Panc1 (cell line): ENCODE measurements at regions not wholly inside any gene's neighbourhood (a gene's known extent, or its start where the extent isn't known, plus 50 kb on each side); places are given as distances from the start of the nearest gene placed in this dataset.

Source experiments
- ATAC-seq: fragments of 200-7000 bp; cut with Tn5 transposase; 2 replicates; pipeline ENCODE4 v1.9.1; 2020; ENCODE audit warnings: mild to moderate bottlenecking, moderate library complexity
- BruUV-seq: library from RNA; stranded (reverse); fragments of 400-500 nt; replicated peaks from 2 replicates; lab custom pipeline; 2021; lab: Mats Ljungman, UMichigan
- CTCF ChIA-PET: fragments of 300-600 bp; sonication (Branson Sonifier 250); formaldehyde crosslinking; loops from one replicate; lab custom pipeline; 2022; ENCODE audit warnings: antibody characterized with exemption; lab: Charles Lee
- POLR2A ChIA-PET: fragments of 300-600 bp; sonication (Branson Sonifier 250); formaldehyde crosslinking; loops from one replicate; lab custom pipeline; 2022; ENCODE audit warnings: antibody characterized with exemption; lab: Charles Lee
- DNase-seq: peaks from one replicate; pipeline ENCODE4 v3.0.0-alpha.2; 2010; ENCODE audit warnings: low read depth, low spot score
- H3K27ac ChIP-seq: 2 replicates; pipeline ENCODE4 v1.5.1; 2011; ENCODE audit warnings: mild to moderate bottlenecking, low read length, inconsistent platforms
- H3K27me3 ChIP-seq: fragments of 200-500 bp; sonication (Bioruptor generic); 2 replicates; pipeline ENCODE4 v1.6.0; 2014; ENCODE audit warnings: low read length, inconsistent platforms; ENCODE audit not compliant: control insufficient read depth, insufficient read depth
- H3K36me3 ChIP-seq: fragments of 200-500 bp; sonication (Bioruptor generic); 2 replicates; pipeline ENCODE4 v1.5.1; 2014; ENCODE audit warnings: inconsistent platforms, mild to moderate bottlenecking, low read length, moderate library complexity; ENCODE audit not compliant: control insufficient read depth, insufficient read depth
- H3K4me1 ChIP-seq: 2 replicates; pipeline ENCODE4 v1.5.1; 2011; ENCODE audit warnings: inconsistent platforms, mild to moderate bottlenecking, low read length, moderate library complexity; ENCODE audit not compliant: control insufficient read depth, insufficient read depth
- H3K4me3 ChIP-seq, 2 experiments: 2 replicates each; pipeline ENCODE4 v1.5.1; 2011 to 2012; ENCODE audit warnings: low read depth in 2 of 2, low read length in 2 of 2, mild to moderate bottlenecking in 2 of 2, inconsistent platforms in 1 of 2, moderate library complexity in 1 of 2
- H3K9me3 ChIP-seq: fragments of 200-500 bp; sonication (Bioruptor generic); 2 replicates; pipeline ENCODE4 v1.5.1; 2014; ENCODE audit warnings: low read depth, mild to moderate bottlenecking, inconsistent platforms, low read length, moderate library complexity; ENCODE audit not compliant: control insufficient read depth, insufficient read depth
- POLR2AphosphoS5 ChIP-seq: IDR thresholded peaks from 2 replicates; pipeline ENCODE4 v1.6.1; 2012; ENCODE audit warnings: mild to moderate bottlenecking, low read depth, low read length, moderate library complexity
- SIN3A ChIP-seq: IDR thresholded peaks from 2 replicates; pipeline ENCODE4 v1.6.1; 2012; ENCODE audit warnings: low read depth, mild to moderate bottlenecking, low read length, moderate library complexity, borderline replicate concordance; ENCODE audit not compliant: insufficient read depth
- TCF7L2 ChIP-seq: IDR thresholded peaks from 2 replicates; pipeline ENCODE4 v1.6.1; 2011; ENCODE audit warnings: mild to moderate bottlenecking, low read depth, low read length, inconsistent platforms
- in situ Hi-C: cut with HindIII; loops from 2 replicates; pipeline ENCODE4 v1.10.0; 2016; ENCODE audit warnings: low sequenced_read_pairs, low pct_unique_long_range_greater_than_20kb
- intact Hi-C: fragments of 100-400 bp; cut with micrococcal nuclease; formaldehyde crosslinking; loops from one replicate; pipeline ENCODE4 v1.10.0; 2022; ENCODE audit not compliant: unreplicated experiment
- TF ChIP-seq, protein P1 (sequence below), 2 experiments: IDR thresholded peaks; 2 replicates each; pipeline ENCODE4 v1.6.1; 2011 to 2012; ENCODE audit warnings: low read depth in 2 of 2, control low read depth in 1 of 2, low read length in 1 of 2, mild to moderate bottlenecking in 1 of 2, moderate library complexity in 1 of 2; ENCODE audit not compliant: insufficient read depth in 1 of 2
- TF ChIP-seq, protein P2 (sequence below): fragments of 450-650 bp; IDR thresholded peaks from 2 replicates; pipeline ENCODE4 v1.5.1; 2017; ENCODE audit warnings: mild to moderate bottlenecking

DNA sequence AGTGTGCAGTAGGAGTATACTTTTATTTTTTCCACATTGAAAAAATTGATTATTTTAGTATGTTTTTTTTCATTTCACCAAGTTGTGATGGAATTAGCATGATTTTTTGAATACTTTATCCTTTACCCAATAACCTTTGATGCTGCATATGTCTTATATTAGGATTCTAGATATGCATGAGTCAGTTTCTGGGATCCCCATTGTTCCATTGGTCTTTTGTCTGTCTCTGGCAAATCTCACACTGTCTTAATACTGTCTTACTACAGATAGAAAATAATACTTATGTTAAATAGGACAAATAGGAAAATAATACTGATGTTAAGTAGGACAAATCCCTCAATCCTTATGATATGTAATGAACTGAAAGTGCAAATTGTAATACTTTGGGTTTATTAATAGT lies 54.3 kb upstream of the ASB17 start:
- no peaks in the 10 kb centered on the region for H3K4me1 ChIP-seq
- DNase-seq (no peak), ATAC-seq (no peak)
- H3K27me3 ChIP-seq, result peaks cover 10% of the 10 kb centered on the region
- CTCF ChIA-PET, result no interaction called here
- TF ChIP-seq SIN3A (no peak), TCF7L2 (no peak), POLR2AphosphoS5 (no peak)
- TF ChIP-seq, protein P1, sequence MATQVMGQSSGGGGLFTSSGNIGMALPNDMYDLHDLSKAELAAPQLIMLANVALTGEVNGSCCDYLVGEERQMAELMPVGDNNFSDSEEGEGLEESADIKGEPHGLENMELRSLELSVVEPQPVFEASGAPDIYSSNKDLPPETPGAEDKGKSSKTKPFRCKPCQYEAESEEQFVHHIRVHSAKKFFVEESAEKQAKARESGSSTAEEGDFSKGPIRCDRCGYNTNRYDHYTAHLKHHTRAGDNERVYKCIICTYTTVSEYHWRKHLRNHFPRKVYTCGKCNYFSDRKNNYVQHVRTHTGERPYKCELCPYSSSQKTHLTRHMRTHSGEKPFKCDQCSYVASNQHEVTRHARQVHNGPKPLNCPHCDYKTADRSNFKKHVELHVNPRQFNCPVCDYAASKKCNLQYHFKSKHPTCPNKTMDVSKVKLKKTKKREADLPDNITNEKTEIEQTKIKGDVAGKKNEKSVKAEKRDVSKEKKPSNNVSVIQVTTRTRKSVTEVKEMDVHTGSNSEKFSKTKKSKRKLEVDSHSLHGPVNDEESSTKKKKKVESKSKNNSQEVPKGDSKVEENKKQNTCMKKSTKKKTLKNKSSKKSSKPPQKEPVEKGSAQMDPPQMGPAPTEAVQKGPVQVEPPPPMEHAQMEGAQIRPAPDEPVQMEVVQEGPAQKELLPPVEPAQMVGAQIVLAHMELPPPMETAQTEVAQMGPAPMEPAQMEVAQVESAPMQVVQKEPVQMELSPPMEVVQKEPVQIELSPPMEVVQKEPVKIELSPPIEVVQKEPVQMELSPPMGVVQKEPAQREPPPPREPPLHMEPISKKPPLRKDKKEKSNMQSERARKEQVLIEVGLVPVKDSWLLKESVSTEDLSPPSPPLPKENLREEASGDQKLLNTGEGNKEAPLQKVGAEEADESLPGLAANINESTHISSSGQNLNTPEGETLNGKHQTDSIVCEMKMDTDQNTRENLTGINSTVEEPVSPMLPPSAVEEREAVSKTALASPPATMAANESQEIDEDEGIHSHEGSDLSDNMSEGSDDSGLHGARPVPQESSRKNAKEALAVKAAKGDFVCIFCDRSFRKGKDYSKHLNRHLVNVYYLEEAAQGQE (IDR thresholded peaks at IDR 0.05; ENCODE audit: insufficient read depth in 1 of 2, low read depth in 2 of 2, low read length in 1 of 2), result no peak
- TF ChIP-seq, protein P2, sequence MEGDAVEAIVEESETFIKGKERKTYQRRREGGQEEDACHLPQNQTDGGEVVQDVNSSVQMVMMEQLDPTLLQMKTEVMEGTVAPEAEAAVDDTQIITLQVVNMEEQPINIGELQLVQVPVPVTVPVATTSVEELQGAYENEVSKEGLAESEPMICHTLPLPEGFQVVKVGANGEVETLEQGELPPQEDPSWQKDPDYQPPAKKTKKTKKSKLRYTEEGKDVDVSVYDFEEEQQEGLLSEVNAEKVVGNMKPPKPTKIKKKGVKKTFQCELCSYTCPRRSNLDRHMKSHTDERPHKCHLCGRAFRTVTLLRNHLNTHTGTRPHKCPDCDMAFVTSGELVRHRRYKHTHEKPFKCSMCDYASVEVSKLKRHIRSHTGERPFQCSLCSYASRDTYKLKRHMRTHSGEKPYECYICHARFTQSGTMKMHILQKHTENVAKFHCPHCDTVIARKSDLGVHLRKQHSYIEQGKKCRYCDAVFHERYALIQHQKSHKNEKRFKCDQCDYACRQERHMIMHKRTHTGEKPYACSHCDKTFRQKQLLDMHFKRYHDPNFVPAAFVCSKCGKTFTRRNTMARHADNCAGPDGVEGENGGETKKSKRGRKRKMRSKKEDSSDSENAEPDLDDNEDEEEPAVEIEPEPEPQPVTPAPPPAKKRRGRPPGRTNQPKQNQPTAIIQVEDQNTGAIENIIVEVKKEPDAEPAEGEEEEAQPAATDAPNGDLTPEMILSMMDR, result no peak
- H3K9me3 ChIP-seq, result no peaks in the 10 kb centered on the region
- in situ Hi-C loops, result no loop called here
- BruUV-seq, result no TSS peak
- POLR2A ChIA-PET, result no interaction called here
- intact Hi-C loops, result no loop called here
- no peak overlapping the region for H3K27ac ChIP-seq
- no peaks in the 10 kb centered on the region for H3K36me3 ChIP-seq
- H3K4me3 ChIP-seq, result no peak overlapping the region

DNA sequence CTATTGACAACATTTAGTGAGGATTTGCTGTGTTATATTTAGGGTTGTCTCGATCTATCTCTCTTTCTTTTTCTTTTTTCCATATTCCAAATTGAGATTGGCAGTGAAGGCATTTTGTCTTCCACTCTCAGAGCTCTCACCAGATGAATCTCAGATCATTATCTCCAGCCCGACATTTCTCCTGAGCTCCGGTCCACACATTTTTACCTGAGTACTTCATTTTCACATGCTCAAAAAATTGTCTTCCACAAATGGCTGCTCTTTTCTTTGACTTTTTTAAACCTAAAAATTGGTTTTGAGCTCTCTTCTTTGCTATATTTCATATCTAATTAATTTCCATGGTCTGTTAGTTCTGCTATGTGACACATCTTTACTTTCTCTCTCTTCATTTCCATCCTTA lies 56.9 kb upstream of the ASB17 start:
- no TSS peak for BruUV-seq
- in situ Hi-C loops (no loop called here), intact Hi-C loops (no loop called here)
- POLR2A ChIA-PET, result no interaction called here
- TF ChIP-seq SIN3A, result no peak
- no peak for TF ChIP-seq POLR2AphosphoS5
- TF ChIP-seq, protein P1 (IDR thresholded peaks at IDR 0.05; ENCODE audit: insufficient read depth in 1 of 2, low read depth in 2 of 2, low read length in 1 of 2), result no peak
- TF ChIP-seq TCF7L2, result no peak
- TF ChIP-seq, protein P2, result no peak
- ATAC-seq (no peak), DNase-seq (no peak)
- Histone ChIP-seq H3K4me1 (no peaks in the 10 kb centered on the region), H3K36me3 (no peaks in the 10 kb centered on the region), H3K4me3 (no peak overlapping the region), H3K9me3 (no peaks in the 10 kb centered on the region), H3K27me3 (peaks cover 10% of the 10 kb centered on the region), H3K27ac (no peak overlapping the region)
- CTCF ChIA-PET, result no interaction called here
